A673 (cell line): ENCODE measurements at regions not wholly inside any gene's neighbourhood (a gene's known extent, or its start where the extent isn't known, plus 50 kb on each side); places are given as distances from the start of the nearest gene placed in this dataset.

ENCODE experiments used
- EZH2 ChIP-seq: fragments of 200-600 bp; sonication (generic); IDR thresholded peaks from 2 replicates; pipeline ENCODE4 v1.6.1; 2017; ENCODE audit warnings: borderline replicate concordance, low read depth, mild to moderate bottlenecking, mixed read lengths, antibody characterized with exemption, low read length; ENCODE audit not compliant: poor library complexity, severe bottlenecking
- TF ChIP-seq, protein P1 (sequence below): fragments of 300-800, 200-600 bp; sonication (generic); conservative IDR thresholded peaks from 2 replicates; pipeline ENCODE4 v1.5.1; 2017; ENCODE audit warnings: low read depth, mild to moderate bottlenecking, antibody characterized with exemption, low read length, moderate library complexity, mixed read lengths

DNA sequence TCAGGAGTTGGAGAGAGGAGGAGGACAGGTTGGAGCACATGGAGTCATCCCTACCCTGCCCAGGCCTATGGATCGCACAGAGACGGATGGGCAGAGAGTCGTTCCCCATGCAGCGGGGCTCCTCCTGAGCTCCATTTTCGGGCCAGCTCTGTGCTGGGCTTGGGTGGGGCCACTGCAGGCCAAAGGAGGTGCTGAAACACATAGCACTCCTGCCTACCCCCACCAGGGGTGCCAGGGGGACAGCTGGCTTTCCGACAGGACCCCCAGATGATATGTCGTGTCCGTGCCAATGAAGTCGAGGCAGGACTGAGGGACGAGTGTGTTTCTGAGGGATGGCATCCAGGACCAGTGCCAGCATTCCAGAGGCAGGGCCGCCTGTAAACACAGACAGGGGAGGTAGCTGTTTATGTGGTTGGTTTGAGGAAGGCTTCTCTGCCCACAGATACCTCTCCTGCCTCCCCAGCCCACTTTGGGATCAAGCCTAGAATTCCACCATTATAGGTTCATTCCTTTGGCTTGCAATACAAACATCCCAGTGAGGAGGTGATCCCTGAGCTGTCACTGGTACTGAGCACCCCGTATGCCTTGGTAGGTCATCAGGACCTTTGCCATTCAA is 116.6 kb downstream of the GLI2 start:
- TF ChIP-seq EZH2: no peak
- TF ChIP-seq, protein P1, sequence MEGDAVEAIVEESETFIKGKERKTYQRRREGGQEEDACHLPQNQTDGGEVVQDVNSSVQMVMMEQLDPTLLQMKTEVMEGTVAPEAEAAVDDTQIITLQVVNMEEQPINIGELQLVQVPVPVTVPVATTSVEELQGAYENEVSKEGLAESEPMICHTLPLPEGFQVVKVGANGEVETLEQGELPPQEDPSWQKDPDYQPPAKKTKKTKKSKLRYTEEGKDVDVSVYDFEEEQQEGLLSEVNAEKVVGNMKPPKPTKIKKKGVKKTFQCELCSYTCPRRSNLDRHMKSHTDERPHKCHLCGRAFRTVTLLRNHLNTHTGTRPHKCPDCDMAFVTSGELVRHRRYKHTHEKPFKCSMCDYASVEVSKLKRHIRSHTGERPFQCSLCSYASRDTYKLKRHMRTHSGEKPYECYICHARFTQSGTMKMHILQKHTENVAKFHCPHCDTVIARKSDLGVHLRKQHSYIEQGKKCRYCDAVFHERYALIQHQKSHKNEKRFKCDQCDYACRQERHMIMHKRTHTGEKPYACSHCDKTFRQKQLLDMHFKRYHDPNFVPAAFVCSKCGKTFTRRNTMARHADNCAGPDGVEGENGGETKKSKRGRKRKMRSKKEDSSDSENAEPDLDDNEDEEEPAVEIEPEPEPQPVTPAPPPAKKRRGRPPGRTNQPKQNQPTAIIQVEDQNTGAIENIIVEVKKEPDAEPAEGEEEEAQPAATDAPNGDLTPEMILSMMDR: no peak
